NCI-H345 (cell line): ENCODE measurements at regions not wholly inside any gene's neighbourhood (a gene's known extent, or its start where the extent isn't known, plus 50 kb on each side); places are given as distances from the start of the nearest gene placed in this dataset.

Experiments
- DNase-seq: peaks from one replicate; lab custom pipeline; 2025; lab: John Stamatoyannopoulos, UW

GRCh38 chr4:18942874-18943273 is 921.3 kb upstream of the LCORL start:
- DNase-seq = no peak

- DNase-seq = no peak
These were observed 917.0 kb upstream of the LCORL start for GRCh38 chr4:18938343-18939099.

- no peak for DNase-seq
These were observed 916.2 kb upstream of the LCORL start for GRCh38 chr4:18937746-18938145.

GRCh38 chr4:18937080-18937479 is 915.5 kb upstream of the LCORL start:
- no peak for DNase-seq

GRCh38 chr4:18935659-18936345 is 914.2 kb upstream of the LCORL start:
- DNase-seq = no peak

- no peak for DNase-seq
These were observed 912.6 kb upstream of the LCORL start for GRCh38 chr4:18934197-18934596.

GRCh38 chr4:18932730-18933339 is 911.3 kb upstream of the LCORL start:
- DNase-seq = no peak

GRCh38 chr4:18931643-18932377 is 910.3 kb upstream of the LCORL start:
- DNase-seq = no peak

- DNase-seq = no peak
These were observed 908.9 kb upstream of the LCORL start for GRCh38 chr4:18930487-18930886.

- DNase-seq = no peak
These were observed 902.1 kb upstream of the LCORL start for GRCh38 chr4:18923496-18924161.

- DNase-seq = no peak
These were observed 896.1 kb upstream of the LCORL start for GRCh38 chr4:18917689-18918088.

GRCh38 chr4:18914182-18914581 is 892.6 kb upstream of the LCORL start:
- no peak for DNase-seq

- DNase-seq = no peak
These were observed 873.4 kb upstream of the LCORL start for GRCh38 chr4:18894928-18895327.

GRCh38 chr4:18882468-18882867 is 860.9 kb upstream of the LCORL start:
- no peak for DNase-seq

GRCh38 chr4:18881556-18881955 is 860.0 kb upstream of the LCORL start:
- no peak for DNase-seq

GRCh38 chr4:18880871-18881270 is 859.3 kb upstream of the LCORL start:
- no peak for DNase-seq

- no peak for DNase-seq
These were observed 857.0 kb upstream of the LCORL start for GRCh38 chr4:18878561-18878960.

- DNase-seq = no peak
These were observed 847.6 kb upstream of the LCORL start for GRCh38 chr4:18869166-18869565.

- DNase-seq = no peak
These were observed 839.4 kb upstream of the LCORL start for GRCh38 chr4:18860836-18861530.

- DNase-seq = no peak
These were observed 837.9 kb upstream of the LCORL start for GRCh38 chr4:18859468-18859867.

- DNase-seq = no peak
These were observed 836.8 kb upstream of the LCORL start for GRCh38 chr4:18858229-18858922.
